CD4-positive, alpha-beta T cell treated with Interleukin-6 for 4 hours (primary cell): ENCODE measurements at regions not wholly inside any gene's neighbourhood (a gene's known extent, or its start where the extent isn't known, plus 50 kb on each side); places are given as distances from the start of the nearest gene placed in this dataset.

ENCODE experiments used
- DNase-seq: peaks from one replicate; pipeline ENCODE4 v3.0.0-alpha.2; 2020; ENCODE audit warnings: mixed read lengths

- no peak for DNase-seq
These were observed 80.7 kb upstream of the FOXF1 start for GRCh38 chr16:86429663-86430062.

- DNase-seq = no peak
These were observed 79.5 kb upstream of the FOXF1 start for GRCh38 chr16:86430814-86431213.

DNA sequence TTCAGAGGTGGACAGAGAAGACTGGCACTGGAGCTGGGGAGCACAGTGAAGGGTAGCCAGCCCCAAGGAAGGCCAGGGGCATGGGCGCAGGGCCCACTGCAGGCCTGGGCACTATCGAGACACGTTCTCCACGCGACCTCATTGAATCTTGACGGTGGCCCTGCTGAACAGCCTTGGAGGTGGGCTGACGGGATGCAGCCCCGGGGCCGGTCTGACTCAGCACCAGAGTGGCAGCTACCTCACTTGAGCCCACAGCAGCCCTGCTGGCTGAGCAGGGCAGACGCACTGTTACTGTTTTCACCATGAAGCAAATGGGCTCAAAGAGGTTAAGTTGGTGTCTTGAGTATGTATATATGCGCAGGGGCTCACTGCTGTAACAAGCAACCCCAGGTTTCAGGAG lies 78.8 kb upstream of the FOXF1 start:
- DNase-seq = no peak

DNA sequence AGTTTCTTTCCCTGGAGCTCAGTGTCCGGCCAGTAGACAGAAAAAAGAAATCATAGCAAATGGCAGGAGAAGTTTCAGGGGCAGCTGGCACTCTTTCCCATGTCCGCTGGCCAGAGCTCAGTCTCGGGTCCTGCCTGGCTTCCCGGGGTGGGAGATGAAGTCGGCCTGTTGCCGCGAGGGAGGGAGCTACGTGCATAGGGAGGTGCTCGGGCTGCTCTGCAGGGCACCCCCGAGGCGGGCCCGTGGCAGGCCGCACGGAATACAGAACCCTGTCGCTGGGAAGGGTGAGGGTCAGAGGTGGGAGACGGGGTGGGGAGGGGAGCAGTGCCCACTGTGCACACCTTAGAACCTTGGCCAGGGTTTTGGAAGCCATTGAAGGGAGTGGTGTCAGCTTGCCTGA lies 78.3 kb upstream of the FOXF1 start:
- no peak for DNase-seq

- no peak for DNase-seq
These were observed 77.6 kb upstream of the FOXF1 start for GRCh38 chr16:86432691-86433090.

GRCh38 chr16:86436466-86437185 lies 73.7 kb upstream of the FOXF1 start:
- DNase-seq = no peak

- no peak for DNase-seq
These were observed 73.0 kb upstream of the FOXF1 start for GRCh38 chr16:86437348-86437747.

DNA sequence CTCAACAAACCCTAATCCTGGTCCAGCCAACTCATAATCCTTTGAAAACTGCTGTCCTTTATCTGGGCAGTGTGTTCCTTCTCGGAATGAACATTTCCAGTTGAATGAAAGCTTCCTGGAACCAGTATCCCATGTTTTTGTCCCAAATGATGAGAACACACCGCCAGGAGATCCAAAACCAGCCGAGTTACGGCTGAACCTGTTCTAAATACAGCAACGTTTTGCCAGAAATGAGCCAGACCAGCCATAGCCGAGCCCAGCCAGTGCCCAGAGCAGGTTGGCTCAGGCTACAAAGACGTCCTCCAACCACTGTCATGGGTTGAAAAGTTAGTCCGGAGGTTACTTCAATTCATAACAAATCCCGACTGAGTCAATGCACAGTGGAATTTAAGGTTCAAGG lies 67.6 kb upstream of the FOXF1 start:
- no peak for DNase-seq

GRCh38 chr16:86443508-86444147 lies 66.7 kb upstream of the FOXF1 start:
- no peak for DNase-seq

GRCh38 chr16:86444261-86444660 lies 66.1 kb upstream of the FOXF1 start:
- DNase-seq = no peak

DNA sequence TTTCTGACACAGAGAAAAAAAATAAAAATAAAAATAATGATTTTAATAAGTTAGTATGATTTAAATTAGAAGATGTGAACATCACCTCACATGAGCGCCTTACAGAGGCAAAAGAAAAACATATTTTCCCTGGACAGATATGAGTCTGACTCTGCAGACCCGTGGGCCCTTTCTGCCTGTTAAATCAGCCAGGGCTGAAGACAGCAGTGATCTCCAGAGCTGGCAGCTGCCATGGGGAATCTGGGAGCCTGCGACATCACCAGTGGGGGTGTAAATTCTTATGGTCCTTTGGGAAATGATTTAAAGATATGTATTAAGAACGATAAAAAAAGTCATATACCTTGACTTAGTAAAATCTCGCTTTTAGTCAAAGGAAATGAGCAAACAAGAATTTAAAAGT lies 65.7 kb upstream of the FOXF1 start:
- DNase-seq = no peak

DNA sequence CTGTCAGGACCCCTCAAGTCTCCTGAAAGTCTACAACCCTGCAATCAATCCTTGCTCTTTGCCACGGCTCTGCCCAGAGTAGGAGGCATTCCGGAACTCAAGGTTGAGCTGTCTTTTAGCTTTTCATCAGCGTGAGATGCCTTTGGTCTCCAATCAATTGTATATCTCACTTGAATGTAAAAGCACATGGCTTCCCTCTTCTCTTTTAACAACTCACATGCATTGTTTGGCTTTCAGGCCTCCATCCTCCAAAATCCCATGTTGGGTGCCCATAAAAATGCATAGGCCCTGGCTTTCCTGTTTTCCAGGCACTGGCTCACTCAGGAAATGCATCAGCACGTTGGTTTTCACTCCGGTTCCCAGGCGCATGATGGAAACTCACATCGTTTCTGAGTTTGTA lies 64.0 kb upstream of the FOXF1 start:
- no peak for DNase-seq

DNA sequence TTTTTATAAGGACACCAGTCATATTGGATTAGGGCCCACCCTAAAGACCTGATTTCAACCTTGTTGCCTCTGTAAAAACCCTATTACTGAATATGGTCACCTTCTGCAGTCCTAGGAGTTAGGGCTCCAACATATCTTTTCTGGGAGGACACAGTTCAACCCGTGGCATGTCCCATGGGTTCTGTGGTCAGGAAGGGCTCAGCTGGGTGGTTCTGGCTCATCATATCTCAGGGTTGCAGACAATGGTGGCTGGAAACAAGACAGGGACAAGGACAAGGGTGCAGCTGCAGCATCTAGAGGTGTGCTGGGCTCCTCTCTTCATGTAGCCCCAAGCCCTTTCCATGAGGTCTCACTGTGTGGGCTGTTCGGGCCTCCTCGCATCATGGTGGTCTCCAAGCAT lies 63.1 kb upstream of the FOXF1 start:
- no peak for DNase-seq

DNA sequence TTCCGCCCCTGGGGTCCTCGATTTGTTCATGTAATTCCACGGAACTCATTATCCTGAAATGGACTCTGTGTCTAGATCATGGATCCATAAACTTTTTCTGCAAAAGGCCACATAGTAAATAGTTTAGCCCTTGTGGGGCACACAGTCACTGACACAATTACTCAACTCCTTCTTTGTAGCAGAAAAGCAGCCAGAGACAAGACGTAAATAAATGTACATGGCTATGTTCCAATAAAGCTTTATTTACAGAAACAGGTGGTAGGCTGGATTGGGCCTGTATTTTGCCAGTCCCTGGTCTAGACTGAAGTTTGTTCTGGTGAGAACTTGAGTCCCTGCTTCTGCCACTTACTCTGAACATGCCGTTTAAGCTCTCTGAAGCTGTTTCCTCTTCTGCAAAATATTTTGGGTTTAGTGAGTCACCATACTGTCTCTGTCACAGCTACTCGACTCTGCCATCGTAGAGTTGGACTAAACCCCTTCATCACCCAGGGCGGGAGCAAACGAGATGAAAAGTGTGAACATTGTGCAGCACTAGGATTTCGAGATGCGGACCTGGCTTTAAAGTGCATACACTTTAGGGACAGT lies 61.9 kb upstream of the FOXF1 start:
- DNase-seq = no peak

GRCh38 chr16:86449446-86450095 lies 60.8 kb upstream of the FOXF1 start:
- peak; percentile 33 for DNase-seq

GRCh38 chr16:86450691-86451090 lies 59.6 kb upstream of the FOXF1 start:
- no peak for DNase-seq

DNA sequence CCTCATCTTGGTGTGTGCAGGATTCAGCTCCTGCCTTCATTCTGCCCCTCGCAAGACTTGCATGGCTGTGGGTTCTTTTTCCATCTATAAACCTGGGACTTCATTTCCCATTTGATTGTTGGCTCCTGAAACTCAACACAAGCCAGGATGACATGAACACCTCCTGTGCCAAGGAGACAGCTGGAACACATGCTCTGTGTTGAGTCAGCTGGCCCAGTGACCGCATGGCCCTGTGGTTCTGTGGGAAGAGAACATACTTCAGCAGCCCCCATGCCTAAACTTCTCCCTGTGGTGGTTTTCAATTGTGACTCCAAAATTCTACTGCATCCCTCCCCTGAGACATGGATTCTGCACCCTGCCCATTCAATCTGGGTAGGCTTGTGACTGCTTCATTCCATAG lies 57.9 kb upstream of the FOXF1 start:
- DNase-seq = no peak

GRCh38 chr16:86455116-86455515 lies 55.2 kb upstream of the FOXF1 start:
- DNase-seq = no peak

GRCh38 chr16:86455640-86456039 lies 54.7 kb upstream of the FOXF1 start:
- no peak for DNase-seq

DNA sequence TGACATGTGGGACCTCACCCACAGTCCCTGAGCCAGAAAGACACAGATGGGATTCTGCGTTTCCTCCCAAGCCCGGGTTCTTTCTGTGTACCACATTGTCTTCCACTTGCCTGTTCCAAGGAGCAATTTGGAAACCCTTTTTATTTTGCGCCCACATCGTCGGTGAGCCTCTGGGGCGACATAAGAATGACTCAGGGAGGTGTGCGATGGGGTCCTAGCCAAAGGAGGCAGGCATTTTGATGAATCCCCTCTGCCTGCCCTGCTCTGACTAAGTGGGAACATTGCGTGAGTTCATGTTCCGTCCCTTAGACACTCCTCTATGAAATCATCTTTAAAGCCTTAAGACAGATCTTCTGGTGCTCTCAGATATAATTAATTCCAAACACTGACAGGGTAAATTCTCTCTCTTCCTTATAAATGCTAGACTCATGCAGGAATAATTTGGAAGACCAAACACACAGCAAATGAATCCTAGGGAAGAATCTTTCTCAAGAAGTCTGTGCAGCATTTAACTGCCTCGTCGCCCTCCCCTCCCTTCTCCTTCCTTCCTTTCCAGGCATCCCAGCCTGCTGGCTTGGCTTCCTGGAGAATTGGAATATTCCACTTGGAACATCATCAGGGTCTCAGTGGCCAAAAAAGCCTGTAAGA lies 52.7 kb upstream of the FOXF1 start:
- DNase-seq = no peak

DNA sequence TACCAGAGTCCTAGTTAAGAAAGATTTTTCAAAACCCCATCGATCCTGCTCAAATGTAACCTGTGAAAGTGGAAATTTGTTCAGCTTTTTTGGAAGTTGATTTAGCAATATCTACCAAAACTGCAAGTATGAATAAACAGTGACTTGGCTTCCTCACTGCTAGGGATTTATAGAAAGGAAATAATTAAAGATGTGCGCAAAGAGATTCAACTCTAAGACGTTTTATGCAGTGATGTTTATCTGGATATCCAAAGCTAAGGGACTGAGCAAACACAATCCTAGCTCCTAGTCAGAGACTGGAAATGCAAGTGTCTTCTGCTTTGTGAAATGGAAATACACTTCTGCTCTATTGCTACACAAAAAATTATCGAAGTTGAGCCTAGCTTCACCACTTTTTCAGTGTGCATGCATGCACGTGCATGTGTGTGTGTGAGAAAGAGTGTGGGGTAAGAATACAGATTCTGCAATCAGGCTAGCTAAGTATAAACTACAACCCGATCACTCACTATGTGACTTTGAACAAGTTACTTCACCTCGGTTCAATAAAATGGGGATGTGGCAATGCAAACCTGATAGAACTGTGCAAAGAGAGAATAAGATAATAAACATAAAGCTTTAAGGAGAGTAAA lies 52.1 kb upstream of the FOXF1 start:
- no peak for DNase-seq

DNA sequence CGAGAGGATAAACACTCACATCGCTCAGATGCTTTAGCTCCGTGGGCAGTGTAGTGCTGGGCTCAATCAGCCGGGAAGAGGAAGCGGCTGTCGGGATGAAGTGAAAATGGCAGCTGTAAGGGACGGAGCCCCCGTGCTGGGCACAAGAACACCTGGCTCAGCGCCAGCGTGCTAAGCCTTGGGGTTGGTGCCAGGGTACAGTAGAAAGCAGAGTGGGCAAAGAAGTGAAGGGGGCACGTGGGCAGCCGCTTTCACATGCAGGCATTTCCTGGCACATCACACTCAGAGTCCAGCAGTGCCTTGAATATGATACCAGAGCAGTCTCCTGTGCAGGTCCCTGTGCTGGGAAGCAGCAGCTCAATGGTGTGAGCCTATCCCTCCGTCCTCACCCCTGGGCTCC lies 51.1 kb upstream of the FOXF1 start:
- DNase-seq = no peak
